Activated gamma-delta T cell (primary cell): ENCODE measurements at regions not wholly inside any gene's neighbourhood (a gene's known extent, or its start where the extent isn't known, plus 50 kb on each side); places are given as distances from the start of the nearest gene placed in this dataset.

Experiments used
- DNase-seq: peaks from one replicate; lab custom pipeline; 2025; lab: John Stamatoyannopoulos, UW

GRCh38 chr9:27750566-27750965 is 177.3 kb upstream of the C9orf72 start:
- DNase-seq, result no peak

DNA sequence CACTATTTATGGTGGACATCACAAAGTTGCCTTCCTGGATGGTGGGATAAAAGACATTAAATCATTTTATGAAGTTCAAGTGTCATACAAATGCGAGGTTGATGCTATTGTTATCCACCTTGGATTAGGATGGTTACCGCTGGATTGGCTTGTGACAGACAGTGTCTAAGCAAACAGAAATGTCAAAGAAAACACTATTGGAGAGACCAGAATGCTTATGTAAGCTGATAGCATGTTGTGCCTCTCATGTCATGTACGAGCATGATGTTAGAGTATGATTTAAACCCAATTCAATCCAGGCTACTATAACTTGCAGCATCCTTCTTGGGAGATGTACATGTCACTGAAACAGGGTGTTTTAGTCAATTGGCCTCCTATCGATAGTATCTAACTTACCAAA is 178.8 kb upstream of the C9orf72 start:
- DNase-seq, result no peak

GRCh38 chr9:27755846-27756245 is 182.6 kb upstream of the C9orf72 start:
- no peak for DNase-seq

DNA sequence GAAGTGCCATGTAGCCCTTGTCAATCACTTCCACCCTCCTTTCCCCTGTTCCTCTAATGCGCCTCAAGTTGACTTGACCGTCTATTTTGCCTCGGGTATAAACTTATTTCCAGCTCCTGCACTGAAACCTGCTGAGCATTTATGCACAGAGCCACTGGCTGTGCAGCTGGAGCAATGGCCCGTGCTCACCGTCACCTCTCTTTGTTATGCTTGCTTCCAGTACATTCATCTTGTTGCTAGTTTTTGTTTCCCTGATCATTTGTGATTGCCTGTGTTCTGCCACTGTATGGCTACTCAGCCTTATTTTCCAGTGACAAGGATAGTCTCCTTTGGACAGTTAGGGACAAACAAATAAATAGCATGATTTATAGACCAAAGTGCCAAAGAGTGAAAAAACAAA is 183.1 kb upstream of the C9orf72 start:
- DNase-seq, result no peak

DNA sequence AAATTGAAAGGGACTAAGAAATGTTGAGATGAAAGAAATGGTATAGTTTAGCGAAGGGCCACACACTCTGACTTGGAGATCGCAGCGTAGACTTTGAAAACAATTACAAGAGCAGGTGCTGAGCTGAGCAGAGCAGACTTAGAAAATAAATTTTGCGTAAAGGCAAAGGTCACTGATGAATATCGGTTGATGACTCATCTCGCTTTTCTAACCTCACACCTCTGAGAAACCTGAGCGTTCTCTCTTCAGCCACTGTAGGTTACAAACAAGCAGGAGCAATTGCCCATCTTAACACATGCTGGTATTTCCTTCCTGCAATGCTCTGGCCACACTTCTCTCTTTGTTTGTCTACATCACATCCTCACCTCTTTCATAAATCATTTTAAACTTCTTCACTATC is 190.6 kb upstream of the C9orf72 start:
- DNase-seq, result no peak

- no peak for DNase-seq
Observed at GRCh38 chr9:27765266-27766072, 192.2 kb upstream of the C9orf72 start.

DNA sequence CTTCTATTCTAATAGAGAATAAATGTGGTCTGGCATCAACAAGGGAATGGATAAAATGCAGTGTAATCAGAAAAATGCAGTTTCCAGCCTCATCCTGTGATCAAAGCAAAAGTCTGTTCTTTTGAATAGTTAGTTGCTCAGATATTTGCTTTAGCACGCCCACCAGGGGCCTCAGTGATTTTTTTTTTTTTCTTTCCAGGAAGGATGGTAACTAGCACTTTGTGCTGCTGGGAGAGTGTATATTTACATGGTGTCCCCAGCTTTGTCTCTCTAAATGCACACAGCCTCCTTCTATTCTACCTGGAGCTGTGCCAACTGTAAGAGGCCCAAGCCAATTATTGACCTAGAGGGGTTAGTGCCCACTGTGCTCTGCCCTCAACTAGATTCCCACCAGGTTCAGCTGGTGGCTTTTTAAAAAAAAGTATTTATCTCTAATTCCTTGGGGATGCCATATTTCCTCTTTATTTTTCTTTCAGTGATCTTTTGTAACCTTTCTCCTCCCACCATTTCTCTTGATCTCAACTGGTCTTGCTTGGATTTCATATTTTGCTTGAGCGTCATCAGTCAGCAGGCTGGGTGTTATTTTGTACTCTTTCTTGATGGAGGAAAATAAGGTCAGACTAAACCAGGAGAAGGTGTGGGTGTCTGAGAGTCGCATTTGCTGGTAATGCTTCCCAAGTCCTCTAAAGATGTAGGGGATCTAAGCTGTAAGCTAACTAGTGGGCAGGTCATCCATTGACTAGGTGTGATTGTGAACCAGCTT is 193.0 kb upstream of the C9orf72 start:
- no peak for DNase-seq

DNA sequence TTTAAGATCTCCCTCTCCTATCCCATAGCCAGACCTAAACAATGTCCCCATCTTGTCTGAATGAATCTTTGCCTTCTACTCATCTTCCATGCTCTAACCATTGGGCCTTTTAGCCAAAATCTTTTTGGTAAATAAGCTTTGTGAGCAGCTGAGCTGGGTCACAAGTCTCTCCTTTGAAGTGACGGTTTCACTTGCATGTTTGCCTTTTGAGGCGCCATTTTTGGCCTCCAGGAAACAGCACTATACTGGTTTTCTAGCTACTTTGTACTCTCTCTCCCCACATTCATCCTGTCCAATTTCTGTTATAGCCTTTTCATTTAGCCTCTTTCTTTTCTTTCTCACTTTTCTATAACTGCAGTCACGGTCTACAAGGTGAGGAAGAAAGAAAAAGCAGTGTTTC is 195.5 kb upstream of the C9orf72 start:
- DNase-seq, result no peak

- DNase-seq, result no peak
Observed at GRCh38 chr9:27770541-27770940, 197.3 kb upstream of the C9orf72 start.

- no peak for DNase-seq
Observed at GRCh38 chr9:27771803-27772545, 198.7 kb upstream of the C9orf72 start.

- no peak for DNase-seq
Observed at GRCh38 chr9:27784847-27785713, 211.8 kb upstream of the C9orf72 start.

GRCh38 chr9:27785714-27786100 is 212.4 kb upstream of the C9orf72 start:
- DNase-seq, result no peak

DNA sequence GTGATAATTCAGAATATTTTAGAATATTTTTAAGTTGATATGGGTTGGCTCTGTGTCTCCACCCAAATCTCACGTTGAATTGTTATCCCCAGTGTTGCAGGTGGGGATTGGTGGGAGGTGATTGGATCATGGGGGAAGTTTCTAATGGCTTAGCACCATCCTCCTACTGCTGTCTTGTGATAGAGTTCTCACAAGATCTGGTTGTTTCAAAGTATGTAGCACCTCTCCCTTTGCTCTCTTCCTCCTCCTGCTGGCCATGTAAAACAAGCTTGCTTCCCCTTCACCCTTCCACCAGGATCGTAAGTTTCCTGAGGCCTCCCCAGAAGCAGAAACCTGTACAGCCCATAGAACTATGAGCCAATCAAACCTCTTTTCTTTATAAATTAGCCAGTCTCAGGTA is 214.6 kb upstream of the C9orf72 start:
- DNase-seq, result no peak

DNA sequence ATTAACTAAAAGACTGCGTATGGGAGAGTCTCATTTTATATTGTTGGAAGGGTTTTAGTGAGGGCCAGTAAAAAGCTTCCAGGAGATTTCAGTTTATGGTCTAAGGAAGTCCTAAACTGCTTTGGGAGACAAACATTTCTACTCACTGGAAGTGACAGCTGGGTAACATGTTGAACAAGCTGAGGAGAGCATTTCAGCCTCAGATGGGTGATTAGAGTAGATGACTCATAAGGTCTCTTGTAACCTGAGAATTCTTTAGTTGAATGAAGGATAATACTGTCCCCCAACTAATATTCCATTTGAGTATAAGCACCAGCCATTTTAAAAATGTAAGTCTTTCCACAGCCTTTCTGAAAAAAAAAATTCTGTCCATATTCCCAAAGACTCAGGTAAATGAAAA is 218.0 kb upstream of the C9orf72 start:
- DNase-seq, result no peak

DNA sequence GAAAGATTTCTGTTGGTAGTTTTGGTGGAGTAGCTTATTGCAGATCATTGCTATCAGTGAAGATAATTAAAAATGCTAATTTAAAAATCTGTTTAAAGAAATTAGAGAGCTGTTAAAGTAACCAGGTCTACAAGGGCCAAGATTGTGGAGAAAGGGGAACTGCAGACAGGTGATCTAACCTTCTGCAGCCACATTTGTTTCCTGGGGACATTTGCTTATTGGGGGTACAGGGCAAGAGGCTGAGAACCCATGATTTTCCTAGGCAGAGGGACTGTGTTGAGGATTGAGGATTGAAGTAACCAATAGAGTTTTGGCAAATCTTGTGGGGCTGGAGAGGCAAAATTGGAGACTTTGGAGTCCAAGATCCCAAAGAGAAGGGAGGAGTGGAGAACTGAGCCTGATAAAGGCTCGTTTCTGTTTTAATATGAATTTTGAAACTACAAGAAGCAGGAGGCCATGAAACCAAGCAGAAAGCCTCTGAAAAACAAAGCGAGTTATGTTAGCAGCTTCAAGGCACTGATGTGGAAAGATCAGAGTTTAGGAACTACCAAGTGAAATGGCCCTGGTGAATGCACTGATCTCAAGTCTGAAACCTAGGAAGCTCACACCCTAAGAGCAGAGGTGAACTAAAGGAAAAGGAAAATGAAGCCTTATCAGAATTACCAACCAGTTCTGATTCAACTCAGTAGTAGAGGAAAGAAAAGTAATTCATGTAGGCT is 219.8 kb upstream of the C9orf72 start:
- DNase-seq, result no peak

GRCh38 chr9:27799326-27799725 is 226.0 kb upstream of the C9orf72 start:
- no peak for DNase-seq

GRCh38 chr9:27800159-27800558 is 226.9 kb upstream of the C9orf72 start:
- no peak for DNase-seq

DNA sequence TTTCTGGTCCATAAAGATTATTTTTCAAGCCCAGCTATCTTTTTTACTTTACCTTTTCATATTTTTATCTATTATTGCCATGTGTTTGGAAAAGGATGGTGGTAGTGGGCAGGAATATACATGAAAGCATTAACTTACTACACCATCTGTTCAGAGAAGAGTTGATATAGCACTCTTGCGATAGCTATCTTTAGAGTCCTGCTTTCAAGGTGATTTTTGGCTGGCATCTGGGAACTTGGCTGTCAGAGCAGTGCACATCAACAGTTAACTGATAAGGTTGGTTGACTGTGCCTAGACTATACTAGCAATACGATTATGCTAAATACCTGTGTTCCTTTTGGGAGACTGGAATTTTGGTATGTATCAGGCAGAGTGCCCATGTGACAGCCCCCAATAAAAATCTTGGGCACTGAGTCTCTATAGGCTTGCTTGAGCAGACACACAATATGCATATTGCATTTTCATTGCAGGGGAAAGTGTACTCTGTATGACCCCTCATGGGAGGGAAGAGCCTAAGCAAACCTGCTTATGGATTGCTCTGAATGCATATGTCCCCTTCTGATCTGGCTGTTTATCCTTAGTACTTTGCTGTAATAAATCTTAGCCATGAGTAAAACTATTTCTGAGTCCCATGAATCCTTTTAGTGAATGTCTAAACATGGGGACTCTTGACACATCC is 227.6 kb upstream of the C9orf72 start:
- DNase-seq, result no peak

GRCh38 chr9:27801545-27801944 is 228.3 kb upstream of the C9orf72 start:
- no peak for DNase-seq

- DNase-seq, result no peak
Observed at GRCh38 chr9:27802418-27802817, 229.1 kb upstream of the C9orf72 start.

DNA sequence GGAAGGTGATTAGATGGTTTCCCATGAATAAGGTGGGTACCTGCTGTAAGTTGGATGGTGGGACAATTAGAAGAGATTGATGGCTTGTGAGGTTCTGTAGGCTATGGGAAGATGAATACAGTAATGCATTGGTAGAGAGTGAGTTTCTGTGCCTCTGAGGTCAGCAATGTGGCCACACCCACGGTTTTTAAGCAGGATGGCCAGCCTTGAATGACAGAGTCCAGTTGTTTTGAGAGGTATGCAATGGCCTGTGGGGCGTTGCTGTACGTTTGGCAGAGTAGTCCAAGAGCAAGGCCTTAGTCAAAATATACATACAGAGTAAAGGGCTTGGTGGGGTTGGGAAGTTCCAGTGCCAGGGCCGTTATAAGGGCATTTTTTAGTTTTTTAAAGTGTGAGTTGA is 235.6 kb upstream of the C9orf72 start:
- no peak for DNase-seq
